NCI-H1930 (cell line): ENCODE measurements at regions not wholly inside any gene's neighbourhood (a gene's known extent, or its start where the extent isn't known, plus 50 kb on each side); places are given as distances from the start of the nearest gene placed in this dataset.

Experiments
- DNase-seq, 2 experiments: peaks; one replicate each; lab custom pipeline; 2025; lab: John Stamatoyannopoulos, UW

- no peak for DNase-seq
Observed at GRCh38 chrX:15191830-15192229, 78.1 kb downstream of the ASB9 start.

GRCh38 chrX:15188039-15188438, 81.8 kb downstream of the ASB9 start:
- no peak for DNase-seq

- DNase-seq, result no peak
Observed at GRCh38 chrX:15177316-15177715, 92.6 kb downstream of the ASB9 start.

GRCh38 chrX:15173411-15173810, 96.5 kb downstream of the ASB9 start:
- DNase-seq, result no peak

- DNase-seq, result no peak
Observed at GRCh38 chrX:15170927-15171326, 99.0 kb downstream of the ASB9 start.

GRCh38 chrX:15167826-15168225, 102.1 kb downstream of the ASB9 start:
- no peak for DNase-seq

GRCh38 chrX:15165832-15166231, 104.1 kb downstream of the ASB9 start:
- no peak for DNase-seq

GRCh38 chrX:15163131-15163530, 106.8 kb downstream of the ASB9 start:
- DNase-seq, result no peak

GRCh38 chrX:15160558-15161095, 109.3 kb downstream of the ASB9 start:
- no peak for DNase-seq

- DNase-seq, result no peak
Observed at GRCh38 chrX:15158736-15159406, 111.0 kb downstream of the ASB9 start.

- no peak for DNase-seq
Observed at GRCh38 chrX:15158350-15158735, 111.5 kb downstream of the ASB9 start.

GRCh38 chrX:15157624-15158023, 112.3 kb downstream of the ASB9 start:
- no peak for DNase-seq

- DNase-seq, result no peak
Observed at GRCh38 chrX:15151267-15152186, 118.4 kb downstream of the ASB9 start.

GRCh38 chrX:15150586-15150985, 119.3 kb downstream of the ASB9 start:
- DNase-seq, result no peak

GRCh38 chrX:15146515-15146914, 123.4 kb downstream of the ASB9 start:
- no peak for DNase-seq

GRCh38 chrX:15143825-15144121, 126.1 kb downstream of the ASB9 start:
- no peak for DNase-seq

- DNase-seq, result peak in 1 of 2 experiments; percentile 6
Observed at GRCh38 chrX:15143050-15143824, 126.6 kb downstream of the ASB9 start.

GRCh38 chrX:15142084-15142715, 127.7 kb downstream of the ASB9 start:
- DNase-seq, result no peak

GRCh38 chrX:15136795-15137194, 133.1 kb downstream of the ASB9 start:
- DNase-seq, result no peak

- no peak for DNase-seq
Observed at GRCh38 chrX:15129412-15129811, 140.5 kb downstream of the ASB9 start.

- no peak for DNase-seq
Observed at GRCh38 chrX:15128861-15129260, 141.0 kb downstream of the ASB9 start.

- no peak for DNase-seq
Observed at GRCh38 chrX:15127010-15127409, 142.9 kb downstream of the ASB9 start.
